CD14-positive monocyte (primary cell): ENCODE measurements at regions not wholly inside any gene's neighbourhood (a gene's known extent, or its start where the extent isn't known, plus 50 kb on each side); places are given as distances from the start of the nearest gene placed in this dataset.

Experiments used
- DNase-seq, 3 donors: peaks; one replicate each; pipeline ENCODE4 v3.0.0-alpha.2; 2011 to 2022
- H2AFZ ChIP-seq: 2 replicates; pipeline ENCODE4 v1.6.0; 2012; ENCODE audit warnings: mild to moderate bottlenecking, low read depth, low read length, inconsistent platforms; ENCODE audit not compliant: insufficient read depth, poor library complexity, severe bottlenecking
- H3K27ac ChIP-seq, 2 donors: 1 replicate in 1 of 2; 2 replicates in 1 of 2; pipeline ENCODE4 v1.5.1; 2012 to 2013; ENCODE audit warnings: low read length in 2 of 2, control low read depth in 1 of 2, inconsistent platforms in 1 of 2, low read depth in 1 of 2, mild to moderate bottlenecking in 1 of 2
- H3K27me3 ChIP-seq, 2 donors: one replicate each; pipeline versions ENCODE4 v1.6.0 to v1.6.1; 2011 to 2013; ENCODE audit warnings: low read length in 2 of 2; ENCODE audit not compliant: control insufficient read depth in 2 of 2, insufficient read depth in 2 of 2
- H3K36me3 ChIP-seq, 2 donors: replicated peaks in 1 of 2; 1 replicate in 1 of 2; 2 replicates in 1 of 2; pipeline versions ENCODE4 v1.5.1 to v1.6.1; 2012 to 2013; ENCODE audit warnings: low read length in 2 of 2, control low read depth in 1 of 2, inconsistent platforms in 1 of 2, mild to moderate bottlenecking in 1 of 2; ENCODE audit not compliant: insufficient read depth in 2 of 2, control insufficient read depth in 1 of 2
- H3K4me1 ChIP-seq, 2 donors: 1 replicate in 1 of 2; 2 replicates in 1 of 2; pipeline versions ENCODE4 v1.5.1 to v1.6.1; 2012 to 2013; ENCODE audit warnings: low read length in 2 of 2, control low read depth in 1 of 2, inconsistent platforms in 1 of 2, mild to moderate bottlenecking in 1 of 2, moderate library complexity in 1 of 2; ENCODE audit not compliant: insufficient read depth in 2 of 2, control insufficient read depth in 1 of 2
- H3K4me2 ChIP-seq: replicated peaks from 2 replicates; pipeline ENCODE3; 2012; ENCODE audit warnings: low read length, moderate library complexity, mild to moderate bottlenecking; ENCODE audit not compliant: poor library complexity, severe bottlenecking; ENCODE audit errors: extremely low read depth
- H3K4me3 ChIP-seq, 3 experiments: fragments of 200-600 bp in 1 of 3; sonication (generic) in 1 of 3; replicated peaks in 1 of 3; 1 replicate in 2 of 3; 2 replicates in 1 of 3; pipeline ENCODE4 v1.5.1; 2011 to 2013; ENCODE audit warnings: low read length in 3 of 3, mild to moderate bottlenecking in 3 of 3, control low read depth in 2 of 3, low read depth in 2 of 3, inconsistent platforms in 1 of 3, moderate library complexity in 1 of 3
- H3K79me2 ChIP-seq: 2 replicates; pipeline ENCODE4 v1.6.0; 2012; ENCODE audit warnings: mild to moderate bottlenecking, control low read depth, inconsistent platforms, low read length, moderate library complexity; ENCODE audit not compliant: insufficient read depth
- H3K9ac ChIP-seq: 2 replicates; pipeline ENCODE4 v1.6.0; 2017; ENCODE audit warnings: low read length, mild to moderate bottlenecking; ENCODE audit not compliant: insufficient read depth, poor library complexity, severe bottlenecking
- H3K9me3 ChIP-seq, 2 donors: replicated peaks in 1 of 2; 1 replicate in 1 of 2; 2 replicates in 1 of 2; pipeline versions ENCODE4 v1.5.1 to v1.6.1; 2012 to 2013; ENCODE audit warnings: low read length in 2 of 2, control low read depth in 1 of 2; ENCODE audit not compliant: control insufficient read depth in 1 of 2, insufficient read depth in 1 of 2
- H4K20me1 ChIP-seq: 2 replicates; pipeline ENCODE4 v1.6.0; 2012; ENCODE audit warnings: mild to moderate bottlenecking, low read length, control low read depth, moderate library complexity; ENCODE audit not compliant: insufficient read depth
- H3K27ac Mint-ChIP-seq, 7 donors: one replicate each; pipeline ENCODE4 v1.8.0; 2020; ENCODE audit warnings: mild to moderate bottlenecking in 7 of 7, mixed read lengths in 7 of 7, moderate library complexity in 6 of 7, inconsistent platforms in 2 of 7
- H3K27me3 Mint-ChIP-seq, 3 donors: one replicate each; pipeline ENCODE4 v1.8.0; 2021 to 2022; ENCODE audit warnings: low read depth in 3 of 3, mild to moderate bottlenecking in 3 of 3, mixed read lengths in 3 of 3, moderate library complexity in 3 of 3, inconsistent platforms in 1 of 3
- H3K36me3 Mint-ChIP-seq, 2 donors: one replicate each; pipeline ENCODE4 v1.8.0; 2020; ENCODE audit warnings: mixed read lengths in 2 of 2, inconsistent platforms in 1 of 2, mild to moderate bottlenecking in 1 of 2
- H3K4me1 Mint-ChIP-seq: one replicate; pipeline ENCODE4 v1.8.0; 2020; ENCODE audit warnings: mild to moderate bottlenecking, mixed read lengths
- H3K4me3 Mint-ChIP-seq, 2 donors: one replicate each; pipeline ENCODE4 v1.8.0; 2020; ENCODE audit warnings: mild to moderate bottlenecking in 2 of 2, mixed read lengths in 2 of 2, moderate library complexity in 1 of 2
- H3K9me3 Mint-ChIP-seq, 7 donors: one replicate each; pipeline ENCODE4 v1.8.0; 2020 to 2022; ENCODE audit warnings: mixed read lengths in 7 of 7, mild to moderate bottlenecking in 6 of 7, moderate library complexity in 6 of 7, inconsistent platforms in 2 of 7
- WGBS: methylation state at CpG from one replicate; pipeline ENCODE4 v1.1.5; 2013; ENCODE audit warnings: missing lambda C conversion rate; ENCODE audit not compliant: insufficient coverage; 5-methylcytosine and 5-hydroxymethylcytosine counted together
- intact Hi-C, 2 donors: fragments of 100-400 bp; cut with micrococcal nuclease; formaldehyde crosslinking; loops; one replicate each; pipeline versions ENCODE4 v1.15.0 to v1.15.1; 2023
- TF ChIP-seq, protein P1 (sequence below): fragments of 200-600 bp; IDR thresholded peaks from one replicate; pipeline ENCODE4 v1.8.0; 2022; ENCODE audit warnings: antibody characterized with exemption, mild to moderate bottlenecking

DNA sequence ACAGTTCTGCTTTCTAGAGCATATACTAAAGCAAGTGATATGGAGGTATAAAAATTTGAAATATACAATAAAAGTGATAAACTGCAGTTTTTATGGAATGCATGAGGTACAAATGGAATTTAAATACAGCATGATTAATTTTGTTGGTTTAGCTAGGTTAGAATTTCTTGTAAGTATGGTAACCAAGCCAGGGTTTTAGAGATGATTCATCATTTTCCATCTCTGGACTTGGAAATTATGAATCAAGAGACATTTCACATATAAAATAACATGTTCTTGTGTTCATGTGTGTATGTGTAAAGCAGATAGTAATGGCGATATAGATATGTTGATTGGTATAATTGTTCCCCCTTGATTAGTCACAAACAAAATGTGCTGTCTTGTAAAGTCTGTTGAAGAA lies 1219.8 kb downstream of the CDH8 start:
- Mint-ChIP-seq H3K9me3 (peaks cover 0 to 1% (median 0%) of the 10 kb centered on the region in 7 donors), H3K4me1 (no peaks in the 10 kb centered on the region), H3K4me3 (no peak overlapping the region), H3K27me3 (no peaks in the 10 kb centered on the region), H3K36me3 (no peaks in the 10 kb centered on the region), H3K27ac (no peak overlapping the region)
- H3K4me3 ChIP-seq = no peak overlapping the region
- no CpG with 5 or more reads among the region's 1 CpG for WGBS
- H3K27me3 ChIP-seq = no peaks in the 10 kb centered on the region
- TF ChIP-seq, protein P1, sequence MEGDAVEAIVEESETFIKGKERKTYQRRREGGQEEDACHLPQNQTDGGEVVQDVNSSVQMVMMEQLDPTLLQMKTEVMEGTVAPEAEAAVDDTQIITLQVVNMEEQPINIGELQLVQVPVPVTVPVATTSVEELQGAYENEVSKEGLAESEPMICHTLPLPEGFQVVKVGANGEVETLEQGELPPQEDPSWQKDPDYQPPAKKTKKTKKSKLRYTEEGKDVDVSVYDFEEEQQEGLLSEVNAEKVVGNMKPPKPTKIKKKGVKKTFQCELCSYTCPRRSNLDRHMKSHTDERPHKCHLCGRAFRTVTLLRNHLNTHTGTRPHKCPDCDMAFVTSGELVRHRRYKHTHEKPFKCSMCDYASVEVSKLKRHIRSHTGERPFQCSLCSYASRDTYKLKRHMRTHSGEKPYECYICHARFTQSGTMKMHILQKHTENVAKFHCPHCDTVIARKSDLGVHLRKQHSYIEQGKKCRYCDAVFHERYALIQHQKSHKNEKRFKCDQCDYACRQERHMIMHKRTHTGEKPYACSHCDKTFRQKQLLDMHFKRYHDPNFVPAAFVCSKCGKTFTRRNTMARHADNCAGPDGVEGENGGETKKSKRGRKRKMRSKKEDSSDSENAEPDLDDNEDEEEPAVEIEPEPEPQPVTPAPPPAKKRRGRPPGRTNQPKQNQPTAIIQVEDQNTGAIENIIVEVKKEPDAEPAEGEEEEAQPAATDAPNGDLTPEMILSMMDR = no peak
- H3K4me2 ChIP-seq = no peak overlapping the region
- no peaks in the 10 kb centered on the region for H3K4me1 ChIP-seq
- no peak overlapping the region for H3K27ac ChIP-seq
- DNase-seq = no peak
- no peak overlapping the region for H2AFZ ChIP-seq
- H3K9me3 ChIP-seq = no peaks in the 10 kb centered on the region
- H3K79me2 ChIP-seq = no peaks in the 10 kb centered on the region
- no peaks in the 10 kb centered on the region for H4K20me1 ChIP-seq
- H3K9ac ChIP-seq = no peak overlapping the region
- H3K36me3 ChIP-seq = no peaks in the 10 kb centered on the region
- intact Hi-C loops = no loop called here

DNA sequence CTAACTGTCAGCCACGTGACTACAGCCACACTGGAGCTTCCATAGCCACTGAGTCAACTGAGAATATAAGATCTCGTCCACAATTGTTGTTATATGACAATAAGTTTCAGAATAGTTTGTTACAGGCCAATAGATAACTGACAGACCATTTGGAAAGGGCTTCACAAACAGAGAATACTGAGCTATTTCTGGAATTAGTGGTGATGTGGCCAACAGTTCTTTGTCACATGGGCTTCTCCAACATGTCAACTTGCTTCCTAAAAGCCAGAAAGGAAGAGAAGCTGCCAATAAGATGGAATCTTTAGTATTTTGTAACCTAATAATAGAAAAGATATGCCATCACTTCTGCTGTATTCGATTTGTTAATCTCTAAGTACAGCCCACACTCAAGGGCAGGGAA lies 1220.4 kb downstream of the CDH8 start:
- no peak overlapping the region for H2AFZ ChIP-seq
- H3K9me3 ChIP-seq = no peaks in the 10 kb centered on the region
- no peaks in the 10 kb centered on the region for H3K4me1 ChIP-seq
- no peaks in the 10 kb centered on the region for H3K79me2 ChIP-seq
- H3K27me3 ChIP-seq = no peaks in the 10 kb centered on the region
- DNase-seq = no peak
- peaks cover 0 to 1% (median 0%) of the 10 kb centered on the region in 7 donors for H3K9me3 Mint-ChIP-seq
- H3K27ac ChIP-seq = no peak overlapping the region
- intact Hi-C loops = no loop called here
- H3K27me3 Mint-ChIP-seq = no peaks in the 10 kb centered on the region
- H3K9ac ChIP-seq = no peak overlapping the region
- H3K4me2 ChIP-seq = no peak overlapping the region
- no peak overlapping the region for H3K4me3 Mint-ChIP-seq
- H3K36me3 Mint-ChIP-seq = no peaks in the 10 kb centered on the region
- H3K4me1 Mint-ChIP-seq = no peaks in the 10 kb centered on the region
- TF ChIP-seq, protein P1 = no peak
- H3K27ac Mint-ChIP-seq = no peak overlapping the region
- WGBS = no CpG with 5 or more reads among the region's 3 CpGs
- no peaks in the 10 kb centered on the region for H4K20me1 ChIP-seq
- no peaks in the 10 kb centered on the region for H3K36me3 ChIP-seq
- no peak overlapping the region for H3K4me3 ChIP-seq
